HepG2 (cell line): ENCODE measurements at regions not wholly inside any gene's neighbourhood (a gene's known extent, or its start where the extent isn't known, plus 50 kb on each side); places are given as distances from the start of the nearest gene placed in this dataset.

ENCODE experiments used
- ATAC-seq: fragments of 200-7000 bp; cut with Tn5 transposase; 3 replicates; pipeline ENCODE4 v1.9.1; 2020; ENCODE audit warnings: mild to moderate bottlenecking, moderate library complexity
- BruUV-seq: library from RNA; stranded (reverse); fragments of 400-500 nt; replicated peaks from 2 replicates; lab custom pipeline; 2021; lab: Mats Ljungman, UMichigan
- CTCF ChIA-PET: fragments of 300-600 bp; formaldehyde crosslinking; extraction: SDS; loops from one replicate; lab custom pipeline; 2021; ENCODE audit warnings: low total read pairs, inconsistent platforms, low intra/inter-chr PET ratio; lab: Yijun Ruan, JAX
- POLR2A ChIA-PET: fragments of 350-600 bp; sonication (Branson Sonifier 250); formaldehyde crosslinking; loops from one replicate; lab custom pipeline; 2020; ENCODE audit warnings: antibody characterized with exemption, inconsistent platforms; lab: Yijun Ruan, JAX
- DNase-seq: peaks from one replicate; pipeline ENCODE4 v3.0.0-alpha.2; 2015; ENCODE audit warnings: low spot score
- FAIRE-seq: peaks from 3 replicates; lab custom pipeline; 2011; peaks lifted over from hg19 to GRCh38; lab: Jason Lieb, UNC
- H2AFZ ChIP-seq: one replicate; pipeline ENCODE4 v1.6.1; 2011; ENCODE audit warnings: low read length, inconsistent platforms
- H3K27ac ChIP-seq: fragments of 300-600 bp; 3 replicates; pipeline ENCODE4 v1.8.0; 2011; ENCODE audit warnings: mixed run types, mild to moderate bottlenecking, mixed read lengths, low read length, inconsistent platforms; ENCODE audit not compliant: insufficient read depth; ENCODE audit errors: extremely low read length
- H3K27me3 ChIP-seq, 2 experiments: fragments of 200-600 bp in 1 of 2; 2 replicates in 1 of 2; 3 replicates in 1 of 2; pipeline versions ENCODE4 v1.6.0 to v1.8.0; 2011; ENCODE audit warnings: low read length in 2 of 2, mild to moderate bottlenecking in 2 of 2, moderate library complexity in 2 of 2, inconsistent platforms in 1 of 2; ENCODE audit not compliant: insufficient read depth in 2 of 2, control insufficient read depth in 1 of 2
- H3K36me3 ChIP-seq, 2 experiments: fragments of 200-600 bp in 1 of 2; replicated peaks in 1 of 2; 2 replicates in 1 of 2; 3 replicates in 1 of 2; pipeline versions ENCODE4 v1.5.1 to v1.8.0; 2011; ENCODE audit warnings: low read length in 2 of 2, inconsistent platforms in 1 of 2; ENCODE audit not compliant: insufficient read depth in 2 of 2, control insufficient read depth in 1 of 2
- H3K4me1 ChIP-seq: 2 replicates; pipeline ENCODE4 v1.5.1; 2012; ENCODE audit warnings: low read length, inconsistent platforms; ENCODE audit not compliant: insufficient read depth
- H3K4me2 ChIP-seq: 2 replicates; pipeline ENCODE4 v1.6.0; 2011; ENCODE audit warnings: low read depth, low read length, inconsistent platforms
- H3K4me3 ChIP-seq, 3 experiments: fragments of 200-600 bp in 1 of 3; sonication (generic), shearing (Covaris generic) in 1 of 3; replicated peaks in 1 of 3; 2 replicates each; pipeline ENCODE4 v1.5.1; 2011 to 2016; ENCODE audit warnings: low read length in 3 of 3, inconsistent platforms in 2 of 3, low read depth in 2 of 3, mild to moderate bottlenecking in 2 of 3, control low read depth in 1 of 3, mixed read lengths in 1 of 3; ENCODE audit not compliant: insufficient read depth in 1 of 3
- H3K79me2 ChIP-seq: one replicate; pipeline ENCODE4 v1.6.1; 2011; ENCODE audit warnings: low read length, inconsistent platforms; ENCODE audit not compliant: insufficient read depth
- H3K9ac ChIP-seq: 2 replicates; pipeline ENCODE4 v1.6.0; 2011; ENCODE audit warnings: mild to moderate bottlenecking, low read depth, low read length, inconsistent platforms; ENCODE audit not compliant: insufficient read depth
- H3K9me3 ChIP-seq: 2 replicates; pipeline ENCODE4 v1.5.1; 2012; ENCODE audit warnings: mild to moderate bottlenecking, low read length
- H4K20me1 ChIP-seq: 2 replicates; pipeline ENCODE4 v1.6.0; 2011; ENCODE audit warnings: inconsistent platforms, mild to moderate bottlenecking, low read length, moderate library complexity; ENCODE audit not compliant: insufficient read depth
- HCFC1 ChIP-seq: fragments of 150-350 bp; IDR thresholded peaks from 2 replicates; pipeline ENCODE4 v1.6.1; 2014; ENCODE audit warnings: low read depth, low read length
- IRF2 ChIP-seq: IDR thresholded peaks from 2 replicates; pipeline ENCODE4 v1.6.1; 2018; ENCODE audit warnings: missing genetic modification reagents, missing compliant biosample characterization
- LBX2 ChIP-seq: sonication (generic); formaldehyde crosslinking; IDR thresholded peaks from 2 replicates; pipeline ENCODE4 v1.5.0; 2020; ENCODE audit warnings: missing genetic modification reagents, mild to moderate bottlenecking, borderline replicate concordance
- MLLT10 ChIP-seq: sonication (generic); formaldehyde crosslinking; IDR thresholded peaks from 2 replicates; pipeline ENCODE4 v1.4.0; 2020; ENCODE audit warnings: missing genetic modification reagents
- NR1H2 ChIP-seq: sonication (generic); formaldehyde crosslinking; IDR thresholded peaks from 2 replicates; pipeline ENCODE4 v1.8.1; 2022; ENCODE audit warnings: low read depth, missing genetic modification reagents, borderline replicate concordance
- PCBP2 ChIP-seq: fragments of 200-400 bp; formaldehyde crosslinking; optimal IDR thresholded peaks from 2 replicates; pipeline ENCODE3; 2018; ENCODE audit warnings: low read length, low read depth; ENCODE audit not compliant: poor library complexity, severe bottlenecking
- PHF5A ChIP-seq: IDR thresholded peaks from one replicate; pipeline ENCODE4 v1.6.1; 2018; ENCODE audit warnings: low read depth, missing genetic modification reagents; ENCODE audit not compliant: unreplicated experiment
- TP53 ChIP-seq: sonication (generic); formaldehyde crosslinking; conservative IDR thresholded peaks from 2 replicates; pipeline ENCODE4 v1.4.0; 2020; ENCODE audit warnings: missing genetic modification reagents
- ZBTB7B ChIP-seq: sonication (generic); formaldehyde crosslinking; IDR thresholded peaks from 2 replicates; pipeline ENCODE4 v1.4.0; 2020; ENCODE audit warnings: missing genetic modification reagents
- ZMYM4 ChIP-seq: sonication (generic); formaldehyde crosslinking; IDR thresholded peaks from 2 replicates; pipeline ENCODE4 v1.8.1; 2023; ENCODE audit warnings: mild to moderate bottlenecking, missing genetic modification reagents
- ZNF30 ChIP-seq: sonication (generic); formaldehyde crosslinking; IDR thresholded peaks from 2 replicates; pipeline ENCODE4 v1.5.0; 2020; ENCODE audit warnings: mild to moderate bottlenecking, missing genetic modification reagents
- ZNF446 ChIP-seq: sonication (generic); formaldehyde crosslinking; IDR thresholded peaks from 2 replicates; pipeline ENCODE4 v1.5.0; 2020; ENCODE audit warnings: mild to moderate bottlenecking, missing genetic modification reagents
- WGBS: methylation state at CpG from one replicate; pipeline ENCODE4 v1.1.6; 2017; ENCODE audit warnings: low lambda C conversion rate; 5-methylcytosine and 5-hydroxymethylcytosine counted together
- in situ Hi-C: cut with HindIII; loops from 2 replicates; pipeline ENCODE4 v1.10.0; 2017; ENCODE audit warnings: low pct_unique_long_range_greater_than_20kb; ENCODE audit not compliant: extremely low pct_ligation_motif_present
- intact Hi-C: fragments of 100-400 bp; cut with micrococcal nuclease; formaldehyde crosslinking; loops from one replicate; pipeline ENCODE4 v1.10.0; 2022; ENCODE audit not compliant: unreplicated experiment

DNA sequence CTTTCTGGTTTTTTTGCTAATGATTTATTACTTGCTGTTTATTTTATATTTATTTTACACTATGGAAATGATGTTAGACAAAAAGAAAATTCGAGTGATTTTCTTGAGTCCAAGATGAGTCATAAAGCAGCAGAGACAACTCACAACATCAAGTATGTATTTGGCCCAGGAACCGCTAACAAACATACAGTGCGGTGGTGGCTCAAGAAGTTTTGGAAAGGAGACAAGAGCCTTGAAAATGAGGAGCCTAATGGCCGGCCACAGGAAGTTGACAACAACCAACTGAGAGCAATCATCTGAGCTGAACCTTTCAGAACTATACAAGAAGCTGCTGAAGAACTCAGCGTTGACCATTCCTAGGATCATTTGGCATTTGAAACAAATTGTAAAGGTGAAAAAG lies 594.1 kb downstream of the SATB2 start (continued):
- no peak for TF ChIP-seq TP53 (CRISPR knock-in tag)
- no peak for TF ChIP-seq ZNF446
- TF ChIP-seq PHF5A (CRISPR knock-in tag) = no peak
- no peak for TF ChIP-seq MLLT10 (CRISPR knock-in tag)
- TF ChIP-seq IRF2 (CRISPR knock-in tag) = no peak

- FAIRE-seq (no peak), DNase-seq (no peak), ATAC-seq (no peak)
- Histone ChIP-seq H3K9me3 (peaks cover 27% of the 10 kb centered on the region), H2AFZ (no peak overlapping the region), H3K9ac (no peak overlapping the region), H3K36me3 (no peaks in the 10 kb centered on the region), H3K27ac (no peak overlapping the region), H3K4me1 (no peaks in the 10 kb centered on the region), H3K79me2 (no peaks in the 10 kb centered on the region), H3K4me3 (no peak overlapping the region), H3K4me2 (no peak overlapping the region), H4K20me1 (no peaks in the 10 kb centered on the region), H3K27me3 (no peaks in the 10 kb centered on the region)
- intact Hi-C loops (no loop called here), in situ Hi-C loops (no loop called here)
- ChIA-PET CTCF (no interaction called here), POLR2A (no interaction called here)
- no TSS peak for BruUV-seq
- WGBS = 45% methylated on average over 2 of the region's 2 CpGs
- no peak for TF ChIP-seq ZBTB7B (CRISPR knock-in tag)
- TF ChIP-seq NR1H2 (CRISPR knock-in tag) = no peak
- no peak for TF ChIP-seq ZNF30 (CRISPR knock-in tag)
- no peak for TF ChIP-seq LBX2 (CRISPR knock-in tag)
- TF ChIP-seq ZMYM4 (CRISPR knock-in tag) = no peak
- no peak for TF ChIP-seq HCFC1
- TF ChIP-seq PCBP2 = no peak
Measured at GRCh38 chr2:198861080-198861479, 596.7 kb downstream of the SATB2 start.
